Endothelial cell (in vitro differentiated cells): ENCODE measurements at regions not wholly inside any gene's neighbourhood (a gene's known extent, or its start where the extent isn't known, plus 50 kb on each side); places are given as distances from the start of the nearest gene placed in this dataset.

Experiments
- DNase-seq: peaks from one replicate; pipeline ENCODE4 v3.0.0; 2021; ENCODE audit warnings: low spot score
- H3K27ac Mint-ChIP-seq: one replicate; pipeline ENCODE4 v1.8.0; 2021; ENCODE audit warnings: mixed read lengths, inconsistent platforms; ENCODE audit not compliant: unreplicated experiment
- H3K27me3 Mint-ChIP-seq: one replicate; pipeline ENCODE4 v1.8.0; 2021; ENCODE audit warnings: mild to moderate bottlenecking, moderate library complexity, mixed read lengths, inconsistent platforms; ENCODE audit not compliant: unreplicated experiment
- H3K36me3 Mint-ChIP-seq: one replicate; pipeline ENCODE4 v1.8.0; 2021; ENCODE audit warnings: mild to moderate bottlenecking, low read depth, mixed read lengths, inconsistent platforms; ENCODE audit not compliant: unreplicated experiment
- H3K4me1 Mint-ChIP-seq: one replicate; pipeline ENCODE4 v1.8.0; 2021; ENCODE audit warnings: mild to moderate bottlenecking, mixed read lengths, inconsistent platforms; ENCODE audit not compliant: unreplicated experiment
- H3K4me3 Mint-ChIP-seq: one replicate; pipeline ENCODE4 v1.8.0; 2021; ENCODE audit warnings: mild to moderate bottlenecking, mixed read lengths, inconsistent platforms; ENCODE audit not compliant: unreplicated experiment
- H3K9me3 Mint-ChIP-seq: one replicate; pipeline ENCODE4 v1.8.0; 2021; ENCODE audit warnings: mixed read lengths, inconsistent platforms; ENCODE audit not compliant: unreplicated experiment
- TF ChIP-seq, protein P1 (sequence below): fragments of 200-600 bp; sonication (generic); IDR thresholded peaks from one replicate; pipeline ENCODE4 v1.5.0; 2021; ENCODE audit warnings: antibody characterized with exemption; ENCODE audit not compliant: unreplicated experiment

DNA sequence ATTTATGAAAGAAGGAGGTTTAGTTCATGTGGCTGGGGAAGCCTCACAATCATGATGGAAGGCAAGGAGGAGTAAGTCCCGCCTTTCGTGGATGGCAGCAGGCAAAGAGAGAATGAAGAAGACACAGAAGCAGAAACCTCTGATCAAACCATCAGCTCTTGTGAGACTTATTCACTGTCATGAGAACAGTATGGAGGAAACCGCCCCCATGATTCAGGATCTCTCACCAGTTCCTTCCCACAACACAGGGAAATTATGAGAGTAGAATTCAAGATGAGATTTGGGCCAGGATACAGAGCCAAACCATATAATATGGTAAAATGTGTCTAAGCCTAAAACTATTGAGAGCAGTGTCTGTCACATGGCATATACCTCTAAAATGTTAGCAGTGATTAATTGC lies 503.8 kb upstream of the CCDC179 start:
- peaks cover 1% of the 10 kb centered on the region for H3K27me3 Mint-ChIP-seq
- no peak overlapping the region for H3K4me3 Mint-ChIP-seq
- DNase-seq: no peak
- no peak overlapping the region for H3K27ac Mint-ChIP-seq
- no peaks in the 10 kb centered on the region for H3K36me3 Mint-ChIP-seq
- H3K9me3 Mint-ChIP-seq: no peaks in the 10 kb centered on the region
- peaks cover 7% of the 10 kb centered on the region for H3K4me1 Mint-ChIP-seq
- TF ChIP-seq, protein P1, sequence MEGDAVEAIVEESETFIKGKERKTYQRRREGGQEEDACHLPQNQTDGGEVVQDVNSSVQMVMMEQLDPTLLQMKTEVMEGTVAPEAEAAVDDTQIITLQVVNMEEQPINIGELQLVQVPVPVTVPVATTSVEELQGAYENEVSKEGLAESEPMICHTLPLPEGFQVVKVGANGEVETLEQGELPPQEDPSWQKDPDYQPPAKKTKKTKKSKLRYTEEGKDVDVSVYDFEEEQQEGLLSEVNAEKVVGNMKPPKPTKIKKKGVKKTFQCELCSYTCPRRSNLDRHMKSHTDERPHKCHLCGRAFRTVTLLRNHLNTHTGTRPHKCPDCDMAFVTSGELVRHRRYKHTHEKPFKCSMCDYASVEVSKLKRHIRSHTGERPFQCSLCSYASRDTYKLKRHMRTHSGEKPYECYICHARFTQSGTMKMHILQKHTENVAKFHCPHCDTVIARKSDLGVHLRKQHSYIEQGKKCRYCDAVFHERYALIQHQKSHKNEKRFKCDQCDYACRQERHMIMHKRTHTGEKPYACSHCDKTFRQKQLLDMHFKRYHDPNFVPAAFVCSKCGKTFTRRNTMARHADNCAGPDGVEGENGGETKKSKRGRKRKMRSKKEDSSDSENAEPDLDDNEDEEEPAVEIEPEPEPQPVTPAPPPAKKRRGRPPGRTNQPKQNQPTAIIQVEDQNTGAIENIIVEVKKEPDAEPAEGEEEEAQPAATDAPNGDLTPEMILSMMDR: no peak

DNA sequence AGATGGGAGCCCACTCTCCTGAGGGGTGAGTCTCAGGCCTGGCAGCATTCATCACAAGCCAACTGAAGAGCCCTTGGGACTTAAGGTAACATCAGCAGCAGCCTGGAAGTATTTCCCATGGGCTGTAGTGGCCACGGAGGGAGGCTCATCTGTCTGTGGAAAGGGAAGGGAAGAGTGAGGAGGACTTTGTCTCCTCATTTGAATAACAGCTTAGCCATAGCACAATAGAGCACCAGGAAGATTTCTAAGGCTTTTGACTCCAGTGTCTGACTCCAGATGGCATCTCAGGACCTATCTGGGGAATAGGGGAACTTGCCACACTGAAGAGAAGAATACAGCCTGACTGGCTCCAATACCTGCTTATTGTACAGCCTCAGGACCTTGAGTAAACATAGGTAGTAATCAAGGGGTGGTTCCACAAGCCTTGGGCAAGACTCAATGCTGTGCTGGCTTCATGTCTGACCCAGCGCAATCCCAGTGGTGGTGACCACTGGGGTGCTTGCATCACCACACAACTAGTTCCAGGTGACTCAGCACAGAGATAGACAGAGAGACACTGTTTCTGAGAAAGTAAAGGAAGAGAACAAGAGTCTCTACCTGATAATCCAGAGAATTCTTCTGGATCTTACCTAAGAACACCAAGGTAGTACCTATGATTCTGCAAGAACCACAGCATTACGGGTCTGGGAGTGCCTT lies 510.5 kb upstream of the CCDC179 start:
- TF ChIP-seq, protein P1: no peak
- no peaks in the 10 kb centered on the region for H3K27me3 Mint-ChIP-seq
- H3K36me3 Mint-ChIP-seq: no peaks in the 10 kb centered on the region
- DNase-seq: no peak
- H3K9me3 Mint-ChIP-seq: no peaks in the 10 kb centered on the region
- peaks cover 2% of the 10 kb centered on the region for H3K4me1 Mint-ChIP-seq
- H3K4me3 Mint-ChIP-seq: no peak overlapping the region
- H3K27ac Mint-ChIP-seq: no peak overlapping the region

DNA sequence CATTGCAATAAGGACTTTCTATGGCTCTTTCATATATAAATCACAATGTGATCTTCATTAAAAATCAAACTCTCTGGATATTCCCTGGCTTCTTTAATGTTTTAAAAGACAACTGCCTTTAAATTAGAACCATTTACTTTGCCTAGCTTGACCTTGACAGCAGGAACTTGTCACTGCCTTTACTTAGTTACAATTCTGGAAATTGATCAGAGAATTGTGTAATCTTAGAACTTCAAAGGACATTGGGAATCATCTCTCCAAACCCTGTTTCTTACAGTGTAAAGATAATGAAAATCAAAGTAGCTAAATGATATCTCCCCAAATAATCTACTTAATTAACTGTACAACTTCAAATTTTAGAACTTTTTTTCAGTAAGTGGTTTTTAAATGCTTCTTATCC lies 517.6 kb upstream of the CCDC179 start:
- Mint-ChIP-seq H3K27me3 (peaks cover 2% of the 10 kb centered on the region), H3K36me3 (no peaks in the 10 kb centered on the region), H3K9me3 (no peaks in the 10 kb centered on the region), H3K4me1 (no peaks in the 10 kb centered on the region), H3K4me3 (no peak overlapping the region), H3K27ac (no peak overlapping the region)
- TF ChIP-seq, protein P1: no peak
- no peak for DNase-seq

- H3K9me3 Mint-ChIP-seq: no peaks in the 10 kb centered on the region
- no peaks in the 10 kb centered on the region for H3K4me1 Mint-ChIP-seq
- H3K27ac Mint-ChIP-seq: no peak overlapping the region
- no peak overlapping the region for H3K4me3 Mint-ChIP-seq
- no peaks in the 10 kb centered on the region for H3K27me3 Mint-ChIP-seq
- TF ChIP-seq, protein P1: no peak
- no peaks in the 10 kb centered on the region for H3K36me3 Mint-ChIP-seq
- no peak for DNase-seq
Observed at GRCh38 chr11:23391031-23391430, 530.8 kb upstream of the CCDC179 start.

- H3K9me3 Mint-ChIP-seq: no peaks in the 10 kb centered on the region
- DNase-seq: no peak
- peaks cover 1% of the 10 kb centered on the region for H3K36me3 Mint-ChIP-seq
- H3K4me3 Mint-ChIP-seq: no peak overlapping the region
- H3K27ac Mint-ChIP-seq: no peak overlapping the region
- no peaks in the 10 kb centered on the region for H3K4me1 Mint-ChIP-seq
- TF ChIP-seq, protein P1: no peak
- H3K27me3 Mint-ChIP-seq: no peaks in the 10 kb centered on the region
Observed at GRCh38 chr11:23398052-23398451, 537.8 kb upstream of the CCDC179 start.
